SK-N-SH (cell line): ENCODE measurements at regions not wholly inside any gene's neighbourhood (a gene's known extent, or its start where the extent isn't known, plus 50 kb on each side); places are given as distances from the start of the nearest gene placed in this dataset.

Source experiments
- CTCF ChIA-PET: fragments of 300-600, 350-600 bp; formaldehyde crosslinking; extraction: SDS; loops from one replicate; lab custom pipeline; 2021; lab: Yijun Ruan, JAX
- POLR2A ChIA-PET: fragments of 350-600 bp; sonication (Branson Sonifier 250); formaldehyde crosslinking; extraction: SDS; loops from one replicate; lab custom pipeline; 2020; ENCODE audit warnings: antibody characterized with exemption, inconsistent platforms; lab: Yijun Ruan, JAX
- DNase-seq: peaks from one replicate; pipeline ENCODE4 v3.0.0; 2012
- H2AFZ ChIP-seq: fragments of 200-600 bp; sonication (generic); 2 replicates; pipeline ENCODE4 v1.8.1; 2016; ENCODE audit warnings: antibody characterized with exemption, mild to moderate bottlenecking, low read depth
- H3F3A ChIP-seq: fragments of 200-600 bp; sonication (generic); replicated peaks from 2 replicates; pipeline ENCODE3; 2016; ENCODE audit warnings: antibody characterized with exemption, mild to moderate bottlenecking; ENCODE audit not compliant: insufficient read depth
- H3K27ac ChIP-seq, 2 experiments: fragments of 200-500 bp in 1 of 2; fragments of 200-600 bp in 1 of 2; sonication (Bioruptor generic) in 1 of 2; sonication (generic), shearing (Covaris generic) in 1 of 2; 2 replicates each; pipeline versions ENCODE4 v1.5.1 to v1.6.1; 2014 to 2016; ENCODE audit warnings: low read depth in 2 of 2, inconsistent platforms in 1 of 2, low read length in 1 of 2, mild to moderate bottlenecking in 1 of 2, mixed read lengths in 1 of 2
- H3K27me3 ChIP-seq: fragments of 200-600 bp; sonication (generic), shearing (Covaris generic); 2 replicates; pipeline ENCODE4 v1.6.1; 2016; ENCODE audit warnings: mixed run types; ENCODE audit not compliant: insufficient read depth
- H3K36me3 ChIP-seq, 2 experiments: fragments of 200-500 bp in 1 of 2; fragments of 200-600 bp in 1 of 2; sonication (Bioruptor generic) in 1 of 2; sonication (generic) in 1 of 2; replicated peaks in 1 of 2; 2 replicates each; pipeline versions ENCODE3 to v1.5.1; 2014 to 2016; ENCODE audit warnings: low read length in 1 of 2, mild to moderate bottlenecking in 1 of 2; ENCODE audit not compliant: insufficient read depth in 2 of 2, control insufficient read depth in 1 of 2
- H3K4me1 ChIP-seq, 2 experiments: fragments of 200-500 bp in 1 of 2; fragments of 200-600 bp in 1 of 2; sonication (Bioruptor generic) in 1 of 2; sonication (generic), shearing (Covaris generic) in 1 of 2; 2 replicates each; pipeline versions ENCODE4 v1.5.1 to v1.6.1; 2014 to 2016; ENCODE audit warnings: low read depth in 1 of 2, low read length in 1 of 2, mixed run types in 1 of 2; ENCODE audit not compliant: insufficient read depth in 2 of 2, control insufficient read depth in 1 of 2
- H3K4me2 ChIP-seq: fragments of 200-600 bp; sonication (generic), shearing (Covaris generic); 2 replicates; pipeline ENCODE4 v1.6.1; 2017; ENCODE audit warnings: mixed run types
- H3K4me3 ChIP-seq, 2 experiments: fragments of 200-500 bp in 1 of 2; fragments of 200-600 bp in 1 of 2; sonication (Bioruptor generic) in 1 of 2; sonication (generic), shearing (Covaris generic) in 1 of 2; 2 replicates each; pipeline versions ENCODE4 v1.5.1 to v1.8.1; 2014 to 2016; ENCODE audit warnings: low read depth in 2 of 2, inconsistent platforms in 1 of 2, low read length in 1 of 2, mild to moderate bottlenecking in 1 of 2, mixed read lengths in 1 of 2, moderate library complexity in 1 of 2
- H3K79me2 ChIP-seq: fragments of 200-600 bp; sonication (generic); 2 replicates; pipeline ENCODE4 v1.8.1; 2017; ENCODE audit warnings: mild to moderate bottlenecking; ENCODE audit not compliant: insufficient read depth
- H3K9ac ChIP-seq: fragments of 200-600 bp; sonication (generic); 2 replicates; pipeline ENCODE4 v1.6.1; 2017; ENCODE audit warnings: mixed run types
- H3K9me2 ChIP-seq: fragments of 200-600 bp; sonication (generic); 2 replicates; pipeline ENCODE4 v1.6.1; 2017; ENCODE audit warnings: mixed run types
- H3K9me3 ChIP-seq: fragments of 200-600 bp; sonication (generic); 2 replicates; pipeline ENCODE4 v1.6.1; 2017; ENCODE audit warnings: mixed run types, mild to moderate bottlenecking, moderate library complexity
- H4K20me1 ChIP-seq: fragments of 200-600 bp; sonication (generic); 2 replicates; pipeline ENCODE4 v1.6.1; 2017; ENCODE audit warnings: mild to moderate bottlenecking, mixed run types; ENCODE audit not compliant: insufficient read depth
- CHD2 ChIP-seq: fragments of 150-350 bp; IDR thresholded peaks from 2 replicates; pipeline ENCODE4 v1.6.1; 2018; ENCODE audit warnings: low read length; ENCODE audit not compliant: partially characterized antibody
- EP300 ChIP-seq, 2 experiments: IDR thresholded peaks; 2 replicates each; pipeline versions ENCODE4 v1.4.0 to v1.6.1; 2012; ENCODE audit warnings: borderline replicate concordance in 1 of 2, low read depth in 1 of 2, low read length in 1 of 2
- EZH2phosphoT487 ChIP-seq: fragments of 200-600 bp; sonication (generic); IDR thresholded peaks from 2 replicates; pipeline ENCODE4 v1.6.1; 2017; ENCODE audit warnings: low read depth, mixed run types, mild to moderate bottlenecking, antibody characterized with exemption, moderate library complexity, borderline replicate concordance
- FOXM1 ChIP-seq: IDR thresholded peaks from 2 replicates; pipeline ENCODE4 v1.4.0; 2012; ENCODE audit warnings: low read depth, mild to moderate bottlenecking
- GABPA ChIP-seq: IDR thresholded peaks from 2 replicates; pipeline ENCODE4 v1.4.0; 2012; ENCODE audit warnings: low read depth, mild to moderate bottlenecking
- MXI1 ChIP-seq: IDR thresholded peaks from 2 replicates; pipeline ENCODE4 v1.6.1; 2012; ENCODE audit warnings: mild to moderate bottlenecking, low read depth, low read length, improper control_type of control experiment
- NFIC ChIP-seq: IDR thresholded peaks from 2 replicates; pipeline ENCODE4 v1.4.0; 2012; ENCODE audit warnings: borderline replicate concordance
- NRF1 ChIP-seq: IDR thresholded peaks from 2 replicates; pipeline ENCODE4 v1.6.1; 2012; ENCODE audit warnings: low read depth, mild to moderate bottlenecking, low read length
- PBX3 ChIP-seq: IDR thresholded peaks from 2 replicates; pipeline ENCODE4; 2012
- RCOR1 ChIP-seq: fragments of 150-350 bp; IDR thresholded peaks from 2 replicates; pipeline ENCODE4 v1.6.1; 2017; ENCODE audit warnings: antibody characterized with exemption, low read length
- RFX5 ChIP-seq: IDR thresholded peaks from 2 replicates; pipeline ENCODE4 v1.6.1; 2012; ENCODE audit warnings: mild to moderate bottlenecking, improper control_type of control experiment, low read length
- SMC3 ChIP-seq: IDR thresholded peaks from 2 replicates; pipeline ENCODE4 v1.6.1; 2012; ENCODE audit warnings: low read depth, low read length, improper control_type of control experiment
- TAF1 ChIP-seq: IDR thresholded peaks from 2 replicates; pipeline ENCODE4 v1.6.1; 2012; ENCODE audit warnings: low read depth, mild to moderate bottlenecking, low read length, moderate library complexity, borderline replicate concordance
- YY1 ChIP-seq: IDR thresholded peaks from 2 replicates; pipeline ENCODE4 v1.4.0; 2012; ENCODE audit warnings: low read depth, mild to moderate bottlenecking
- WGBS: methylation state at CpG from one replicate; pipeline ENCODE4 v1.1.6; 2017; ENCODE audit warnings: low lambda C conversion rate; 5-methylcytosine and 5-hydroxymethylcytosine counted together

DNA sequence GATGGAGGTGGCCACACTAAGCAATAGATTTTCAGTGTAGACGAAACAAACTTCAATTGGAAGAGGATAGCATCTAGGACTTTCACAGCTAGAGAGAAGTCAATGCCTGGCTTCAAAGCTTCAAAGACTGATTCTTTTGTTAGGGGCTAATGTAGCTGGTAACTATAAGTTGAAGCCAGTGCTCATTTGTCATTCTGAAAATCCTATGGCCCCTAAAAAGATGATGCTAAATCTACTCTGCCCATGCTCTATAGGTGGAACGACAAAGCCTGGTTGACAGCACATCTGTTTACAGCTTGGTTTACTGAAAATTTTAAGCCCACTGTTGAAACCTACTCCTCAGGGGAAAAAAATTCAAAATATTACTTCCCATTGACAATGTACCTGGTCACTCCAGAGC lies 226.7 kb downstream of the BCAS1 start:
- no peak for DNase-seq
- Histone ChIP-seq H3K9me2 (no peaks in the 10 kb centered on the region), H3K9ac (no peak overlapping the region), H2AFZ (no peak overlapping the region), H3F3A (peaks cover 20% of the 10 kb centered on the region), H4K20me1 (no peaks in the 10 kb centered on the region), H3K4me1 (peaks cover 0 to 15% of the 10 kb centered on the region in 2 experiments; a peak in 1 of 4 replicates), H3K4me3 (no peak overlapping the region), H3K4me2 (no peak overlapping the region), H3K27me3 (no peaks in the 10 kb centered on the region), H3K9me3 (no peaks in the 10 kb centered on the region), H3K27ac (no peak overlapping the region), H3K79me2 (no peaks in the 10 kb centered on the region), H3K36me3 (no peaks in the 10 kb centered on the region)
- POLR2A ChIA-PET, result no interaction called here
- no peak for TF ChIP-seq EZH2phosphoT487
- TF ChIP-seq NRF1, result no peak
- TF ChIP-seq RCOR1, result no peak
- CTCF ChIA-PET, result no interaction called here
- WGBS, result 100% methylated on average over 2 of the region's 2 CpGs

GRCh38 chr20:53842301-53843099 lies 227.9 kb downstream of the BCAS1 start:
- Histone ChIP-seq H3K9me3 (no peaks in the 10 kb centered on the region), H3K27me3 (no peaks in the 10 kb centered on the region), H3K4me1 (peaks cover 0 to 15% of the 10 kb centered on the region in 2 experiments; a peak in 1 of 4 replicates), H3K9ac (no peak overlapping the region), H3K9me2 (no peaks in the 10 kb centered on the region), H3F3A (peaks cover 20% of the 10 kb centered on the region), H3K4me3 (no peak overlapping the region), H4K20me1 (no peaks in the 10 kb centered on the region), H3K79me2 (no peaks in the 10 kb centered on the region), H3K27ac (no peak overlapping the region)
- CTCF ChIA-PET, result no interaction called here
- no peak for DNase-seq
- POLR2A ChIA-PET, result interaction anchor here (0.6 kb wide), 1 partner anchor 10 kb away, joined by 3 read pairs; no protein-coding TSS in a partner anchor
- TF ChIP-seq MXI1 (no peak), PBX3 (no peak), TAF1 (no peak), RCOR1 (no peak), CHD2 (no peak), YY1 (no peak), GABPA (no peak), RFX5 (no peak), SMC3 (no peak), EP300 (IDR thresholded peaks at IDR 0.05; ENCODE audit: borderline replicate concordance in 1 of 2, low read depth in 1 of 2, low read length in 1 of 2) (no peak), NFIC (no peak), FOXM1 (no peak)
- TF ChIP-seq, all 33 proteins: peak for 0
- WGBS, result 91% methylated on average over 1 of the region's 1 CpG
- no peak overlapping the region for H3K4me2 ChIP-seq
- peak overlapping the region; percentile 59; the same call in 1 of the 2 replicates for H2AFZ ChIP-seq
- H3K36me3 ChIP-seq, result no peaks in the 10 kb centered on the region
